Caco-2 (cell line): ENCODE measurements at regions not wholly inside any gene's neighbourhood (a gene's known extent, or its start where the extent isn't known, plus 50 kb on each side); places are given as distances from the start of the nearest gene placed in this dataset.

ENCODE experiments used
- BruUV-seq: library from RNA; stranded (reverse); fragments of 400-500 nt; replicated peaks from 2 replicates; lab custom pipeline; 2021; lab: Mats Ljungman, UMichigan
- CTCF ChIA-PET: fragments of 300-600 bp; sonication (Branson Sonifier 250); formaldehyde crosslinking; loops from one replicate; lab custom pipeline; 2022; ENCODE audit warnings: antibody characterized with exemption; lab: Charles Lee
- POLR2A ChIA-PET: fragments of 300-600 bp; sonication (Branson Sonifier 250); formaldehyde crosslinking; loops from one replicate; lab custom pipeline; 2022; ENCODE audit warnings: antibody characterized with exemption; lab: Charles Lee
- DNase-seq, 2 experiments: peaks; one replicate each; pipeline versions ENCODE4 v3.0.0 to v3.0.0-alpha.2; 2020 to 2022
- H3K27me3 ChIP-seq: replicated peaks from 2 replicates; pipeline ENCODE4 v1.6.0; 2011; ENCODE audit warnings: low read length; ENCODE audit not compliant: control insufficient read depth, insufficient read depth
- H3K36me3 ChIP-seq: 2 replicates; pipeline ENCODE4 v1.5.1; 2011; ENCODE audit warnings: low read length; ENCODE audit not compliant: control insufficient read depth, insufficient read depth
- H3K4me1 ChIP-seq: fragments of 250-450 bp; sonication (Bioruptor Pico); 2 replicates; pipeline ENCODE4 v1.5.1; 2020; ENCODE audit warnings: mild to moderate bottlenecking
- H3K4me3 ChIP-seq: 2 replicates; pipeline ENCODE4 v1.5.1; 2011; ENCODE audit warnings: low read depth, mild to moderate bottlenecking, control low read depth, low read length
- H3K9me3 ChIP-seq: fragments of 250-450 bp; sonication (Bioruptor Pico); 2 replicates; pipeline ENCODE4 v1.5.1; 2020; ENCODE audit warnings: mild to moderate bottlenecking, moderate library complexity
- H3K27ac Mint-ChIP-seq: one replicate; pipeline ENCODE4 v1.8.0; 2022; ENCODE audit warnings: mixed read lengths; ENCODE audit not compliant: unreplicated experiment
- H3K27me3 Mint-ChIP-seq: one replicate; pipeline ENCODE4 v1.8.0; 2022; ENCODE audit warnings: mixed read lengths; ENCODE audit not compliant: insufficient read depth, unreplicated experiment
- H3K36me3 Mint-ChIP-seq: one replicate; pipeline ENCODE4 v1.8.0; 2022; ENCODE audit warnings: mild to moderate bottlenecking, mixed read lengths; ENCODE audit not compliant: insufficient read depth, unreplicated experiment
- H3K4me1 Mint-ChIP-seq: one replicate; pipeline ENCODE4 v1.8.0; 2022; ENCODE audit warnings: low read depth, mixed read lengths; ENCODE audit not compliant: unreplicated experiment
- H3K4me3 Mint-ChIP-seq: one replicate; pipeline ENCODE4 v1.8.0; 2022; ENCODE audit warnings: mild to moderate bottlenecking, moderate library complexity, mixed read lengths; ENCODE audit not compliant: unreplicated experiment
- H3K9me3 Mint-ChIP-seq: one replicate; pipeline ENCODE4 v1.8.0; 2022; ENCODE audit warnings: mixed read lengths; ENCODE audit not compliant: unreplicated experiment
- intact Hi-C: fragments of 100-400 bp; cut with micrococcal nuclease; formaldehyde crosslinking; loops from one replicate; pipeline ENCODE4 v1.10.0; 2022; ENCODE audit not compliant: unreplicated experiment
- TF ChIP-seq, protein P1 (sequence below), 2 experiments: fragments of 200-600 bp in 1 of 2; IDR thresholded peaks; 1 replicate in 1 of 2; 2 replicates in 1 of 2; pipeline versions ENCODE4 v1.5.1 to v1.8.0; 2011 to 2022; ENCODE audit warnings: antibody characterized with exemption in 1 of 2, control low read depth in 1 of 2, inconsistent platforms in 1 of 2, low read depth in 1 of 2, low read length in 1 of 2, mild to moderate bottlenecking in 1 of 2, moderate library complexity in 1 of 2; ENCODE audit not compliant: insufficient read depth in 1 of 2, severe bottlenecking in 1 of 2, unreplicated experiment in 1 of 2

DNA sequence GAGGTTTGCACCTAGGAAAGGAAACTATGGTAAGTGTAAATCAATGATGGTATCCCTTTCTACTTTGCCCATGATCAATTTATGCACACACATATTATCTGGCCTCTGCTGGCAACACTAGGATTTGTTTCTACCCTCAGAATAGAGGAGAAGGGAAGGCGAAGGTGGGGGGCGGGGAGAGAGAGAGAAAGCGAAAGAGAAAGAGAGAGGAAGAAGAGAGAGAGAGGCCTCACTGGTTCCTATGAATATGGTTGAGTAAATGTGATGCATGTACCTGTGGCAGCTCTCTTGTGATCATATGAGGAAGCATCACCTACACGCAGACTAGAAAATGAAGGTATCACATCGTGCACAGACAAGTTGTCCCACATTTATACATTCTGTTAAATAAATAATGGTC is 882.0 kb upstream of the SLITRK6 start:
- Mint-ChIP-seq H3K36me3 (no peaks in the 10 kb centered on the region), H3K4me1 (no peaks in the 10 kb centered on the region), H3K27me3 (no peaks in the 10 kb centered on the region), H3K27ac (no peak overlapping the region), H3K9me3 (no peaks in the 10 kb centered on the region), H3K4me3 (no peak overlapping the region)
- no peak for DNase-seq
- no peaks in the 10 kb centered on the region for H3K36me3 ChIP-seq
- no peaks in the 10 kb centered on the region for H3K27me3 ChIP-seq
- POLR2A ChIA-PET: no interaction called here
- H3K4me1 ChIP-seq: no peaks in the 10 kb centered on the region
- BruUV-seq: no TSS peak
- no peaks in the 10 kb centered on the region for H3K9me3 ChIP-seq
- H3K4me3 ChIP-seq: no peak overlapping the region
- TF ChIP-seq, protein P1, sequence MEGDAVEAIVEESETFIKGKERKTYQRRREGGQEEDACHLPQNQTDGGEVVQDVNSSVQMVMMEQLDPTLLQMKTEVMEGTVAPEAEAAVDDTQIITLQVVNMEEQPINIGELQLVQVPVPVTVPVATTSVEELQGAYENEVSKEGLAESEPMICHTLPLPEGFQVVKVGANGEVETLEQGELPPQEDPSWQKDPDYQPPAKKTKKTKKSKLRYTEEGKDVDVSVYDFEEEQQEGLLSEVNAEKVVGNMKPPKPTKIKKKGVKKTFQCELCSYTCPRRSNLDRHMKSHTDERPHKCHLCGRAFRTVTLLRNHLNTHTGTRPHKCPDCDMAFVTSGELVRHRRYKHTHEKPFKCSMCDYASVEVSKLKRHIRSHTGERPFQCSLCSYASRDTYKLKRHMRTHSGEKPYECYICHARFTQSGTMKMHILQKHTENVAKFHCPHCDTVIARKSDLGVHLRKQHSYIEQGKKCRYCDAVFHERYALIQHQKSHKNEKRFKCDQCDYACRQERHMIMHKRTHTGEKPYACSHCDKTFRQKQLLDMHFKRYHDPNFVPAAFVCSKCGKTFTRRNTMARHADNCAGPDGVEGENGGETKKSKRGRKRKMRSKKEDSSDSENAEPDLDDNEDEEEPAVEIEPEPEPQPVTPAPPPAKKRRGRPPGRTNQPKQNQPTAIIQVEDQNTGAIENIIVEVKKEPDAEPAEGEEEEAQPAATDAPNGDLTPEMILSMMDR (IDR thresholded peaks at IDR 0.05; ENCODE audit: insufficient read depth in 1 of 2, low read depth in 1 of 2, low read length in 1 of 2, severe bottlenecking in 1 of 2, unreplicated experiment in 1 of 2): no peak
- CTCF ChIA-PET: no interaction called here
- intact Hi-C loops: no loop called here

DNA sequence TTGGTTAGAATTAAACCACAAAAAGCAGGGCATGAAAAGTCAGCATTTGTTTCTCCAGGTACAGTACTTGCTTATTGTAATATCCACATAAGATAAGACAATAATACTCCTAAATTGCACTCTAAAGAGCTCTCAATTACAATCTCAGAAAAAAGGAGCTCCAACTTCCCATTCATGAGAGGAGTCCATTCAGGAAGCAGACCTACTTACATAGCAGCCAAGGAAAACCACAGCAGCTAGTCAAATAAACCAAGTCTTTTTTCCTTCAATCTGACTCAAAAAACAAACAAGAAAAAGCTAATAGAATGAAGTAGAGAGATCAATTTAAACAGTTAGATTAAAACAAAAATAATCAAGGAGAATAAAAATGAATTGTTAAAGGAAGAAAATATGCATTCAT is 885.2 kb upstream of the SLITRK6 start:
- ChIA-PET POLR2A (no interaction called here), CTCF (no interaction called here)
- Histone ChIP-seq H3K4me3 (no peak overlapping the region), H3K9me3 (no peaks in the 10 kb centered on the region), H3K36me3 (no peaks in the 10 kb centered on the region), H3K4me1 (no peaks in the 10 kb centered on the region), H3K27me3 (no peaks in the 10 kb centered on the region)
- H3K4me1 Mint-ChIP-seq: no peaks in the 10 kb centered on the region
- H3K27me3 Mint-ChIP-seq: no peaks in the 10 kb centered on the region
- H3K36me3 Mint-ChIP-seq: no peaks in the 10 kb centered on the region
- DNase-seq: no peak
- no peak overlapping the region for H3K4me3 Mint-ChIP-seq
- no peak overlapping the region for H3K27ac Mint-ChIP-seq
- TF ChIP-seq, protein P1 (IDR thresholded peaks at IDR 0.05; ENCODE audit: insufficient read depth in 1 of 2, low read depth in 1 of 2, low read length in 1 of 2, severe bottlenecking in 1 of 2, unreplicated experiment in 1 of 2): no peak
- BruUV-seq: no TSS peak
- intact Hi-C loops: no loop called here
- no peaks in the 10 kb centered on the region for H3K9me3 Mint-ChIP-seq

DNA sequence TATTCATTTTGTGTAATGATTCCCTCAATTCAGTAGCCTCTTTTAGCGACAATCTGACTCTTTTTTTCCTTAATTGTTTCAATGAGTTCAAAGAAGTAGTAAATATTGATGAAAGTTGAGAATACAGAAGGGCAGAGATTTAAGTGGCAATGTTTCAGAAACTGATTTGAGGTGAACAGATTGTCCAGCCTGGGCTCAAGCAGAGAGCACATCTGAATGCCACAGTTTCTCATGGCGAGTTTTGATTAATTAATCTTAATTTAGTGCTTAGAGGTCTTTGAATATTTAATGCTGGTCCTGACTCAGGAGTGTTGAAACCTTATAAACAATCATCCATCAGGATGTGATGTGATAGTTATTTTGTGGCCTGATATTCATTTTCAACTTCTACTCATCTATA is 890.7 kb upstream of the SLITRK6 start:
- no TSS peak for BruUV-seq
- H3K4me1 Mint-ChIP-seq: no peaks in the 10 kb centered on the region
- CTCF ChIA-PET: no interaction called here
- POLR2A ChIA-PET: no interaction called here
- no peak overlapping the region for H3K4me3 ChIP-seq
- no peaks in the 10 kb centered on the region for H3K9me3 Mint-ChIP-seq
- DNase-seq: no peak
- intact Hi-C loops: no loop called here
- no peaks in the 10 kb centered on the region for H3K9me3 ChIP-seq
- no peaks in the 10 kb centered on the region for H3K4me1 ChIP-seq
- no peak overlapping the region for H3K27ac Mint-ChIP-seq
- H3K27me3 ChIP-seq: no peaks in the 10 kb centered on the region
- no peaks in the 10 kb centered on the region for H3K36me3 Mint-ChIP-seq
- no peaks in the 10 kb centered on the region for H3K27me3 Mint-ChIP-seq
- H3K36me3 ChIP-seq: no peaks in the 10 kb centered on the region
- TF ChIP-seq, protein P1 (IDR thresholded peaks at IDR 0.05; ENCODE audit: insufficient read depth in 1 of 2, low read depth in 1 of 2, low read length in 1 of 2, severe bottlenecking in 1 of 2, unreplicated experiment in 1 of 2): no peak
- no peak overlapping the region for H3K4me3 Mint-ChIP-seq
